HG03103 (cell line): ENCODE measurements at regions not wholly inside any gene's neighbourhood (a gene's known extent, or its start where the extent isn't known, plus 50 kb on each side); places are given as distances from the start of the nearest gene placed in this dataset.
"Not testable (repeated sequence)": the region's sequence is repeated elsewhere in the genome, so short reads cannot be mapped to it uniquely, and the experiment has no call there.

Experiments used
- ATAC-seq: cut with Tn5 transposase; IDR thresholded peaks from one replicate; pipeline ENCODE4 v1.9.1; 2021; ENCODE audit warnings: low read depth; ENCODE audit not compliant: unreplicated experiment

DNA sequence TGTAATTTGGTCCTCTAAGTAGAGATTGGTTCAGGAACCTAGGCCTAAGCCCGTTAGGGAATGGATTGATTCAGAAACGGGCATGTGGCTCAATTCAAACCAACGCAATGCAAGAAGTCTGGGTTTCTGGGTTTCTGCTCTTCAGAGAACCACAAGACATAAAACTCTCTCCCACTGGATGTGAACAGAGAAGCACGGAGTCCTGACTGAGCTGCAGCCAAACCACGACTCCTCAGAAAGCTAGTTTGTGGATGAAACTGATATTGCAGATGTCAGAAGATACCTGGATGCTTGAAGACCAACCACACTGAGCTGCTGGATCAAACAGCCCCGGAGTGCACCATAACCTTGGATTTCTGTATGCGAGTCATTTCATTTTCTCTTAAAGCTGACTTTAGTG is 50.0 kb downstream of the SOD2 start:
- no peak for ATAC-seq

GRCh38 chr6:159642481-159642880 is 50.6 kb downstream of the SOD2 start:
- ATAC-seq, result no peak

DNA sequence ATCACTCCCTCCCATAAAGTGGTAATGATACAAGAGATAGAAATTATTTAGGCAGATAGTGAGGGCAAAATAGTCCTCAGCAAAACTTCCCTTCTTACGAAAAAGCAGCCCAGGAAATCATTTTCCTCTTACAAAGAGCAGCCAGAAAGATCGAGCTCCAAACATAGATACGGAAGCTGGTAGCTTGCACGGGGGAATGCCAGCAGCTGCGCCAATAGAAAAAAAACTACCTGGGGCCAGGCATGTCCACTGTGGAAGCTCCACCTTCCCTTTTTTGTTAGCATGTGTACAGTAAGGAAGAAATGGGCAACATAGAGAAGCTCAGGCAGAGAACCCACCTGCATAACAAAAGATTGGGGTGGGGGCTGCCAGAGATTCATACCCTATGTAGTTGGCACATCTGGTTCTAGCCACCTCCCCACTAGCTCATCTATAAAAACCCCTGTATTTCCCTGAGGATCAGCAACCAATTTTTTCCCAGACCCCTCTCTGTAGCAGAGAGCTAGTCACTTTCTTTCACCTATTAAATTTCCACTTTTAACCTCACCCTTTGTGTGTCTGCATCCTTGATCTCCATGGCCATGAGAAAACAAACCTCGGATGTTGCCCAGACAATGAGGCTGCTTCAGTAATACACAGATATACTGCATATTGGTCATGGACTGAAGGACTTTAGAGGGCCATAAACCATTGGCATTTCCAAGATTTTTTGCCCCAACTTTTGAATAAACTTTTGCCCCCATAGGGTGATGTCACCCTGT is 52.1 kb downstream of the SOD2 start:
- no peak for ATAC-seq

GRCh38 chr6:159640322-159640721 is 52.7 kb downstream of the SOD2 start:
- no peak for ATAC-seq

- ATAC-seq, result no peak
Measured at GRCh38 chr6:159639721-159640120, 53.3 kb downstream of the SOD2 start.

- ATAC-seq, result no peak
Measured at GRCh38 chr6:159633196-159633595, 59.8 kb downstream of the SOD2 start.

DNA sequence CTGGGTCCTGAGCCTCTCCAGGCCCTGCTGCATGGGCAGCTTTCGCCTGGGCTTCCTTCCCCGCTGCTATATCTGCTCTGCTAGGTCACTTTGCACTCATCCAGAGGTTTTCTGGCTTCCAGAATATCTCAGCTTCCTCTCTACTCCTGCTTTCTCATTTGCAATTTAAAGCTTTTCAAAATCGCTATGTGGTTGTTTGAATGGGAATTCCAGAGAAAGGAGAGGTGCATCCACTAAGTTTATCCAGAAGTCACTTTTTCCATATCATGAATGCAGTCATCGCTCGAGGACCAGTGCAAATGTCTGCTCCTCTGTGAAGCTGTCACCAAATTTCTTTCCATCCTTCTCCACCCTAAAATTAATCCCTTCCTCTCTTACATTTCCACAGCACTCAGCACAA is 61.2 kb downstream of the SOD2 start:
- no peak for ATAC-seq

- no peak for ATAC-seq
Measured at GRCh38 chr6:159627939-159628338, 65.1 kb downstream of the SOD2 start.

DNA sequence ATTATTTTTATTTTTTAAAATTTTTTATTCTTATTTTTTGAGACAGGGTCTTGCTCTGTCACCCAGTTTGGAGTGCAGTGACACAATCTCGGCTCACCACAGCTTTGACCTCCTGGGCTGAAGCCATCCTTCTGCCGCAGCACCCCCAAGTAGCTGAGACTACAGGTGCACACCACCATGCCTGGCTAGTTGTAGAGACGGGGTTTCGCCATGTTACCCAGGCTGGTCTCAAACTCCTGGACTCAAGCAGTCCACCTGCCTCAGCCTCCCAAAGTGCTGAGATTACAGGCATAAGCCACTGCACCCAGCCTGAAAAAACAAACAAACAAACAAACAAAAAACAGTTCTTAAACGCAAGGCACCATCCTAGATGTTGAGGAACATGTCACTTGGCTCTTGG is 66.5 kb downstream of the SOD2 start:
- not testable (repeated sequence) for ATAC-seq

DNA sequence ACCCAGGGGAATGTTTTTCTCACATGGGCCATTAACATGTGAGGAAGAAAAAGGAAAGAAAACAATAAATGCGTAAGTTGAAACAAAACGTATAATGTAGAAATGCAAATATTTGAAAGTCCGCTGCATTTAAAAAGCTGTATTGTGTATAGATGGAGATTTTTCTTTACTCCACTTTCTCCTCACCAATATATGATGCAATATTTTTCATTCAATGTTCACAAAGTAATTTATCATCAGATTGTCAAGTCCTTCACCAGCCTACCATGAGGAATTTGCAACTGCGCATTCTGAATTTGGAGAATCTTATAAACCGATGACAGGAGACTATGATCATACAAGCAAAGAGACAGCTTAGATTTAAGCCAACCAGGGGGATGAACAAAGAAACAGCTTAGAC is 69.9 kb downstream of the SOD2 start:
- ATAC-seq, result no peak

- ATAC-seq, result no peak
Measured at GRCh38 chr6:159620947-159621346, 72.1 kb downstream of the SOD2 start.

DNA sequence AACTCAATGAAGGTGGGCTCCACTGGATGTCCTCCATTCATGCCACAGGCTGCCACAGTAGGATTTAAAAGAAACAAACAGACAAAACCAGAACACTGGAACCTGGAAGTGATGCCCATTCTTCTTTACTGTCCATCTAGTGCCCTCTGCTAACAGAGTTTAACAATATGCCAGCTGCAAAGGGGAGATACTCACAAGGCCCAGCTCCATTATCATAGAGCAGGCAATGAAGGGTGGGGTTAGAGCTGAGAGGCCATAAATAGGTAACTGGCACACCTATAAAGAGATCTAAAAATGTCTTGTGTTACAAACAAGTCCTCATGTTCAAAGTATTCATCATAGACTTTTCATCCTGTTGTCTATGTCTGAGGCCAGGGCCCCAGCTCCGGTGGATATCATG is 75.6 kb downstream of the SOD2 start:
- ATAC-seq, result no peak

DNA sequence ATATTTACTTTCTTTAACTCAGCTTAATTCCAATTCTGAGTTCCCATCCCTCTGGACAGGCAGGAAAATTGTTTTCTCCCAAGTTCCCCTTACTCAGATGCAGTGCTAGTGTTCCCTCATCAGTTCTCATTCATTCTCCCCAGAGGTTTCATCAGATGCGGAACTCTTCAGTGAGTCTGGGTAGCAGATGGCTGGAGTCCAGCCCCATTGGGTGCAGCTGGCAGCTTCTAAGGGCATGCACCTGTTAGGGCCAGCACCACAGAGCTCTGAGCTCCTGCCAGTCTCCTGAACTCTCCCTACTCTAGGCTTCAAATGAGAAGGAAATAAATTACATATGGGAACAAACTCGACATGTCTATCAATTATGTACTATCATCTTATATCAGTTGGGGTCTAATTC is 76.6 kb downstream of the SOD2 start:
- ATAC-seq, result no peak

DNA sequence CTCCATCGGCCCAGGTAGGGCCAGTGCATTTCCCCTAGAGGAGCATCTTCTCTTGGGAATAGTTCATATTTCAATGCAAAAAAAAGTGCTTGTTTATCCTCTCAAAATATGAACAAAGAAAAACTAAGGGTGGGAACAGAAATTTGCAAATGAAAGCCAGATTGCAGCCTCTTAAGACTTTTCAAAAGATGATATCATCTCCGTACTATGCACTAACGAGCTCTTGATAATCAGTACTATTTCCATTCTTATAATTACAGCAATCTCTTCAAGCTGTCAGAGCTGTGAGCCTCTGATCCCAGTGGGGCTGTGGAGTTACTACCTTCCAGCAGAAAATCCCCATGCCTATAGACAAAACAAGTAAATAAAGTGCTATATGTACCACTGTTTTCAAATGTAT is 77.1 kb downstream of the SOD2 start:
- ATAC-seq, result no peak

DNA sequence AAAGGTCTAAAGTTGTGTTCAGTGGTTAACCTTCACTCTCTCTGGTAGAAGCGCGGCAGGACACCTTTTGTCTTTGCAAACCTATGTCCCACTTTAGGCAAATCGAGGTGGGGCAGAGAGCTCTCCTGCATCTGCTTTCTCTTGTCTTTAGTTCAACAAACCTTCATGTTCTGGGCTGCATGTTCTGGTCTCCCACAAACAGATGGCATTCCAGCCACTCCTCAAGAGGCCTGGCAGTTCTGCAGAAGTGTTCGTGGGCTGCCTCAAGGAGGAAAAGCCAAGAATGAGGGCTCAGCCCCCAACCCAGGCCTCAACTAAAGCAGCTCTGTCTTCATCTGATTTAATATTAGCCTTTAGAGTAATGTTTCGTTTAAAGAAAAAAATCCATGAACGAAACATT is 82.2 kb downstream of the SOD2 start:
- no peak for ATAC-seq

DNA sequence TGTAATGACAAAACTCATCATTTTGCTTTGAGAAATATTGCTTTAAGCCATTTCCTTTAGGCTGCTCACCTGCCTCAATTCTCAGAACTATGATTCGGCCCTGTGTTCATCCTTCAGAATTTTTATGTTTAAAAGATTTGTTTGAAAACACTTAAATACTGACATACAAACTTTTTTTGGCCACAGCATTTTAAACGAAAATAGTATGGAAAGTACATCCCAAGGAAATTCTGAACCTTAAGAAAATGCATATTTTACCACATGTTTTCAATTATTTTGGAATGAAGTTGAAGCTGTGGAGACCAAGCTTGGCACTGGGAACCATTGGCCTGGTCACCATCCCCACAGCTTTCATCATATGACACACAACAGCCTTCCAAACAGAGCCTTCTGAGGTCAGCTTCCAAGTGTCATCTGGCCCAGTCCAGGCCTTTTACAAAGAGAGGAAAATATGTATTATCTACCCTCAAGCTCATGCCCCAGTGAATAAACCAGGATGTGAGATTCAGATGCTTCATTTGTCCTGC is 83.3 kb downstream of the SOD2 start:
- no peak for ATAC-seq

DNA sequence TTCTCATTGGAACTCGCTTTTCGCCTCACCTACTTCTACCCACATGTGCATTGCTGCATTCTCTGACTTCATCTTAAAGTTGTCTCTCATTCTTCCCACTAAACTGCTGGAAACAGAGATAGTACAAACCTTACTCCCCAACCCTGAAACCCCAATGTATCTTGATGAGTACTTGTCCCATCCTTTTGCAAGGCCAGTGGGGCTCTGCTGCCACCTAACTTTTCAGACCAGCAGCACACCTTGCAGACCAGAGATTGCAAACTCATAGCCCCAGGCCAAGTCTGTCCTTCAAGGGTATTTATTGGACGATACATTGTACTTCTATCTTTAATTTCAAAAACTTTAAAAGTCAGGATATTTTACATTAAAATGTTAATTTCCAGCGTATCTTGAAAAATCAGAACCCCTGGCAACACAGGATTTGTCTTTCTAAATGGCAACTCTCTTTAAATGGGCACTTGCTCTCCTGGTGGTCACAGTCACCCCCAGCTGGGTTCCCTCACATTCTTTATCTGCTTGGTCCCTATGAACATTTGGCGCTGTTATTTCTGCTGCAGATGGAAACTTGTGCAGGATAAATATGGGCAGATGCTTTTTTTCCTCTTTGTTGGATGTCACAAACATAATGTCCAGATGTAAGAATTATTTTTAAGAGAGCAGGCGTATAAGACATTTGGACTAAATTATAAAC is 83.9 kb downstream of the SOD2 start:
- no peak for ATAC-seq

- ATAC-seq, result no peak
Measured at GRCh38 chr6:159606786-159607185, 86.3 kb downstream of the SOD2 start.

DNA sequence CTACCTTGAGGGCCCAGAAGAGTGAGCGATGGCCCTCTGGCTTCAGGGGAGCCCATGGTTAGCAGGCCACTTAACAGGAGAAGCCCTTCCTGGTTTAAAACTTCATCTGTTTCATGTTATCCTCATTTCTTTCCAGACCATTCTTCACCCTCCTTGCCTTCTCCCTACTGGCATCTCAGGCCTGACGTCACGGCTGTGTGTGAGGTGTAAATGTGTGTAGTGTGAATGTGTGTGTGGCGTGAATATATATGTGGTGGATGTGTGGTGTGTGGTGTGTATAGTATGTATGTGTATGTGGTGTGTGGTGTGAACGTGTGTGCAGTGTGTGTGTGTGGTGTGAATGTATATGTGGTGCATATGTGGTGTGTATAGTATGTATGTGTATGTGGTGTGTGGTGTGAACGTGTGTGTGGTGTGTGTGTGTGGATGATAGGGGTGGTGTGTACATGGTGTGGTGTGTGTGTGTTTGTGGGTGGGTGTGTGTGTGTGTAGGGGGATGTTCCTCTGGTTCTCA is 88.5 kb downstream of the SOD2 start:
- ATAC-seq, result no peak

- no peak for ATAC-seq
Measured at GRCh38 chr6:159602431-159603041, 90.5 kb downstream of the SOD2 start.

- no peak for ATAC-seq
Measured at GRCh38 chr6:159601211-159601610, 91.8 kb downstream of the SOD2 start.
